ENCODE measurements at regions not wholly inside any gene's neighbourhood (a gene's known extent, or its start where the extent isn't known, plus 50 kb on each side); places are given as distances from the start of the nearest gene placed in this dataset.

DNA sequence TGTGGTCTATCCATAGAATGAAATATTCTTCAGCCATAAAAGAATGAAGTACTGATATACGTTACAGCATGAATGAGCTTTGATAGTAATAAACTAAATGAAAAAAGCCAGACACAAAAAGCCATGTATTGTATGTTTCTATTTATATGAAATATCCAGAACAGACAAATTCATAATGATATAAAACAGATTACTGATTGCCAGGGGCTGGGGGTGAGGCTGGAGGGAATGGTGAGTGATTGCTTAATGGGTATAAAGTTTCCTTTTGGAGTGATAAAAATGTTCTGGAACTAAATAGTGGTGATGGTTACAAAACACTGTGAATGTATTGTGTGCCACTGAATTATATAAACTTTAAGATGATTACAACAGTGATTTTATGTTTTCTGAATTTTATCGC is 200.5 kb downstream of the MC4R start:
- Histone ChIP-seq H3K9me3 (ENCODE audit: insufficient read depth in 2 of 2, low read depth in 1 of 2, low read length in 1 of 2) (no peaks in the 10 kb centered on the region), H4K20me1 (replicated peaks in 1 of 2; ENCODE audit: control insufficient read depth in 1 of 2, insufficient read depth in 2 of 2, low read length in 2 of 2) (no peaks in the 10 kb centered on the region), H2BK120ac (replicated peaks; ENCODE audit: low read depth, low read length) (no peak overlapping the region), H3K27ac (ENCODE audit: low read depth, low read length) (no peak overlapping the region), H3K79me1 (ENCODE audit: low read depth, low read length) (no peaks in the 10 kb centered on the region), H3K4me1 (replicated peaks in 1 of 4; ENCODE audit: control insufficient read depth in 3 of 4, insufficient read depth in 4 of 4, low read length in 3 of 4) (no peaks in the 10 kb centered on the region), H2AFZ (ENCODE audit: low read length) (no peak overlapping the region), H2AK5ac (ENCODE audit: low read depth, low read length) (no peak overlapping the region), H2BK5ac (ENCODE audit: low read depth, low read length) (no peak overlapping the region), H3K9ac (replicated peaks in 1 of 4; ENCODE audit: extremely low read depth in 1 of 4, low read depth in 3 of 4, low read length in 3 of 4) (no peak overlapping the region), H2BK12ac (ENCODE audit: low read depth, low read length) (no peak overlapping the region), H3K23ac (ENCODE audit: insufficient read length) (no peak overlapping the region), H3K14ac (ENCODE audit: insufficient read length) (no peak overlapping the region), H2BK15ac (ENCODE audit: low read length) (no peak overlapping the region), H2BK20ac (ENCODE audit: low read length) (no peak overlapping the region), H3K18ac (ENCODE audit: extremely low read depth, low read length) (no peak overlapping the region), H3K4ac (replicated peaks; ENCODE audit: insufficient read length, low read depth, low read length) (no peak overlapping the region), H3K36me3 (ENCODE audit: control insufficient read depth in 2 of 4, insufficient read depth in 4 of 4, low read length in 3 of 4) (no peaks in the 10 kb centered on the region), H3K23me2 (ENCODE audit: low read depth, low read length) (no peaks in the 10 kb centered on the region), H4K91ac (replicated peaks; ENCODE audit: insufficient read length, low read length) (no peak overlapping the region), H3K79me2 (ENCODE audit: control insufficient read depth in 1 of 2, insufficient read depth in 2 of 2, low read length in 2 of 2) (no peaks in the 10 kb centered on the region), H3K4me2 (ENCODE audit: insufficient read depth in 1 of 2, low read depth in 2 of 2, low read length in 2 of 2) (no peak overlapping the region), H3K56ac (replicated peaks; ENCODE audit: insufficient read length, low read depth, low read length) (no peak overlapping the region), H4K5ac (ENCODE audit: insufficient read length, low read depth, low read length) (no peak overlapping the region), H3K27me3 (replicated peaks in 1 of 4; ENCODE audit: control insufficient read depth in 3 of 4, extremely low read depth in 1 of 4, insufficient read depth in 3 of 4, low read length in 3 of 4) (no peaks in the 10 kb centered on the region), H4K8ac (ENCODE audit: extremely low read depth, insufficient read depth, low read length) (no peak overlapping the region), H3K4me3 (ENCODE audit: extremely low read depth in 1 of 4, insufficient read depth in 2 of 4, low read depth in 3 of 4, low read length in 4 of 4) (no peak overlapping the region)
- ChIA-PET POLR2A (ENCODE audit: partially characterized antibody) (no interaction called here), CTCF (ENCODE audit: partially characterized antibody) (no interaction called here)
- TF ChIP-seq, protein P1, sequence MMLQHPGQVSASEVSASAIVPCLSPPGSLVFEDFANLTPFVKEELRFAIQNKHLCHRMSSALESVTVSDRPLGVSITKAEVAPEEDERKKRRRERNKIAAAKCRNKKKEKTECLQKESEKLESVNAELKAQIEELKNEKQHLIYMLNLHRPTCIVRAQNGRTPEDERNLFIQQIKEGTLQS (IDR thresholded peaks at IDR 0.05; ENCODE audit: insufficient read depth, low read depth, low read length) = no peak
- no peak for FAIRE-seq
- 91% methylated on average over 2 of the region's 2 CpGs; no CpG with 5 or more reads in 1 of the 2 experiments for WGBS, 2 experiments (ENCODE audit: extremely low coverage in 1 of 2, insufficient coverage in 1 of 2, insufficient read length in 1 of 2, insufficient replicate concordance in 2 of 2, low coverage in 1 of 2, low lambda C conversion rate in 2 of 2, missing lambda C conversion rate in 1 of 2)
- no peak for DNase-seq (ENCODE audit: low read depth in 1 of 2, low spot score in 2 of 2)

Data from H1 (cell line).